CD4-positive, alpha-beta T cell treated with Interleukin-17A for 4 hours (primary cell): ENCODE measurements at regions not wholly inside any gene's neighbourhood (a gene's known extent, or its start where the extent isn't known, plus 50 kb on each side); places are given as distances from the start of the nearest gene placed in this dataset.
A peak's percentile ranks its signal among the peaks of the same experiment; 100 is the strongest.
"Not testable (repeated sequence)": the region's sequence is repeated elsewhere in the genome, so short reads cannot be mapped to it uniquely, and the experiment has no call there.

Source experiments
- DNase-seq: peaks from one replicate; pipeline ENCODE4 v3.0.0-alpha.2; 2020; ENCODE audit warnings: mixed read lengths

- no peak for DNase-seq
Measured at GRCh38 chrX:37904833-37905232, 57.5 kb upstream of the DYNLT3 start.

GRCh38 chrX:37905436-37906147, 58.2 kb upstream of the DYNLT3 start:
- DNase-seq = peak; percentile 7

- no peak for DNase-seq
Measured at GRCh38 chrX:37906357-37906756, 59.0 kb upstream of the DYNLT3 start.

- no peak for DNase-seq
Measured at GRCh38 chrX:37910186-37910585, 62.8 kb upstream of the DYNLT3 start.

GRCh38 chrX:37912304-37912703, 64.9 kb upstream of the DYNLT3 start:
- DNase-seq = no peak

- no peak for DNase-seq
Measured at GRCh38 chrX:37912777-37913176, 65.4 kb upstream of the DYNLT3 start.

- DNase-seq = no peak
Measured at GRCh38 chrX:37918168-37918567, 70.8 kb upstream of the DYNLT3 start.

GRCh38 chrX:37918703-37919102, 71.3 kb upstream of the DYNLT3 start:
- no peak for DNase-seq

GRCh38 chrX:37921758-37922157, 74.4 kb upstream of the DYNLT3 start:
- DNase-seq = no peak

- DNase-seq = no peak
Measured at GRCh38 chrX:37922928-37923327, 75.6 kb upstream of the DYNLT3 start.

- not testable (repeated sequence) for DNase-seq
Measured at GRCh38 chrX:37925761-37926160, 78.4 kb upstream of the DYNLT3 start.

GRCh38 chrX:37926700-37927099, 79.3 kb upstream of the DYNLT3 start:
- DNase-seq = no peak

- no peak for DNase-seq
Measured at GRCh38 chrX:37942170-37942569, 64.2 kb upstream of the SYTL5 start.

- DNase-seq = no peak
Measured at GRCh38 chrX:37943554-37944344, 62.6 kb upstream of the SYTL5 start.

- DNase-seq = no peak
Measured at GRCh38 chrX:37946197-37946596, 60.2 kb upstream of the SYTL5 start.

GRCh38 chrX:37955273-37955672, 51.1 kb upstream of the SYTL5 start:
- no peak for DNase-seq

GRCh38 chrX:37956223-37956622, 50.1 kb upstream of the SYTL5 start:
- no peak for DNase-seq
